ENCODE measurements at regions not wholly inside any gene's neighbourhood (a gene's known extent, or its start where the extent isn't known, plus 50 kb on each side); places are given as distances from the start of the nearest gene placed in this dataset.

- Mint-ChIP-seq H3K9me3 (peaks cover 3% of the 10 kb centered on the region), H3K27ac (no peak overlapping the region), H3K4me1 (ENCODE audit: low read depth) (no peaks in the 10 kb centered on the region), H3K27me3 (no peaks in the 10 kb centered on the region), H3K36me3 (ENCODE audit: low read depth) (no peaks in the 10 kb centered on the region), H3K4me3 (no peak overlapping the region)
- DNase-seq, result no peak
These were observed 773.0 kb downstream of the MTRR start for GRCh38 chr5:8641786-8642505.

DNA sequence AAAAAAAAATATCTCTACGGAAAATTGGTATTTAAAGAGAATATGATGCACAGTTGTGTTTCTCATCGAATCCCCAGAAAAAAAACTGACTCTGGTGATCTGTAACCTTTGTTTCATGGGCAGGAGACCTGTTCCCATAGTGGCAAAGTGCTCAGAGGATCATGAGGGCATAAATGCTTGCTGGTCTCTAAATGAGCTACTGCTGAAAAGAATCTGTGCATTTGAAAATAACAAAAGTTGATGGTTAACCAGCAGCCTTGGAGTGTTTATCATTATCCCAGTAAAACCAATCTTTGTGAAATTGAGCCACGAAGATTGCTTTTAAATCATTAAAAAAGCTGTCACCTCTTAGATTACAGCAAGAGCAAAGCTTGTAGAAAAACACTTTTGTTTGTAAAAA, 775.4 kb downstream of the MTRR start:
- Mint-ChIP-seq H3K27me3 (no peaks in the 10 kb centered on the region), H3K27ac (no peak overlapping the region), H3K4me3 (no peak overlapping the region), H3K4me1 (ENCODE audit: low read depth) (no peaks in the 10 kb centered on the region), H3K9me3 (peaks cover 4% of the 10 kb centered on the region), H3K36me3 (ENCODE audit: low read depth) (no peaks in the 10 kb centered on the region)
- no peak for DNase-seq

DNA sequence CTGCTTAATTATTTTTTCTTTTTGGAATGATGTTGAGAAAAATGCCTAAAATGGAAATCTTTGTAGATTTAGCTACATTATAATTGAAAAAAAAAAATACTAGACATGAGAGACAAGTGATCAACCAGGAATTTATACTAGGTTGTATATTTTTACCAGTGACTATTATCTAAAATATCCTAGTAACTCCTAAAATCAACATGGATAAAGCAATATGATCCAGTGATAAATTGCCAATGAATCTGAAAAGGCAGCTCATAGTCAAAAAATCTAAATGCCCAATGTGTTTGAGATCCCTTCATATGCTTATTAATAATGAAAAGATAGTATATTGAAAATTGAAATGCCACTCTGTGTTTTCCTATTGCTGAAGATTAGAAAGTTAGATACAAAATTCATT, 778.2 kb downstream of the MTRR start:
- Mint-ChIP-seq H3K4me1 (ENCODE audit: low read depth) (no peaks in the 10 kb centered on the region), H3K4me3 (no peak overlapping the region), H3K27ac (no peak overlapping the region), H3K9me3 (peaks cover 12% of the 10 kb centered on the region), H3K27me3 (no peaks in the 10 kb centered on the region), H3K36me3 (ENCODE audit: low read depth) (no peaks in the 10 kb centered on the region)
- DNase-seq, result no peak

GRCh38 chr5:8650186-8650585, 781.2 kb downstream of the MTRR start:
- Mint-ChIP-seq H3K9me3 (peaks cover 14% of the 10 kb centered on the region), H3K27ac (no peak overlapping the region), H3K4me3 (no peak overlapping the region), H3K36me3 (ENCODE audit: low read depth) (no peaks in the 10 kb centered on the region), H3K27me3 (no peaks in the 10 kb centered on the region), H3K4me1 (ENCODE audit: low read depth) (no peaks in the 10 kb centered on the region)
- DNase-seq, result no peak

- H3K36me3 Mint-ChIP-seq (ENCODE audit: low read depth), result no peaks in the 10 kb centered on the region
- no peak overlapping the region for H3K4me3 Mint-ChIP-seq
- no peak overlapping the region for H3K27ac Mint-ChIP-seq
- H3K27me3 Mint-ChIP-seq, result no peaks in the 10 kb centered on the region
- H3K4me1 Mint-ChIP-seq (ENCODE audit: low read depth), result no peaks in the 10 kb centered on the region
- DNase-seq, result no peak
- peaks cover 7% of the 10 kb centered on the region for H3K9me3 Mint-ChIP-seq
These were observed 791.4 kb downstream of the MTRR start for GRCh38 chr5:8660133-8660893.

GRCh38 chr5:8663374-8663773, 794.4 kb downstream of the MTRR start:
- H3K27ac Mint-ChIP-seq, result no peak overlapping the region
- no peaks in the 10 kb centered on the region for H3K36me3 Mint-ChIP-seq (ENCODE audit: low read depth)

GRCh38 chr5:8675182-8675581, 806.2 kb downstream of the MTRR start:
- Mint-ChIP-seq H3K9me3 (peaks cover 3% of the 10 kb centered on the region), H3K36me3 (ENCODE audit: low read depth) (no peaks in the 10 kb centered on the region), H3K27ac (no peak overlapping the region), H3K4me3 (no peak overlapping the region), H3K4me1 (ENCODE audit: low read depth) (no peaks in the 10 kb centered on the region), H3K27me3 (no peaks in the 10 kb centered on the region)
- no peak for DNase-seq

More at GRCh38 chr5:8663374-8663773, 794.4 kb downstream of the MTRR start:
- Mint-ChIP-seq H3K4me3 (no peak overlapping the region), H3K4me1 (ENCODE audit: low read depth) (no peaks in the 10 kb centered on the region), H3K27me3 (no peaks in the 10 kb centered on the region), H3K9me3 (peaks cover 2% of the 10 kb centered on the region)
- no peak for DNase-seq

- DNase-seq, result no peak
- H3K4me1 Mint-ChIP-seq (ENCODE audit: low read depth), result no peaks in the 10 kb centered on the region
- no peak overlapping the region for H3K4me3 Mint-ChIP-seq
- no peaks in the 10 kb centered on the region for H3K9me3 Mint-ChIP-seq
- H3K27me3 Mint-ChIP-seq, result no peaks in the 10 kb centered on the region
- no peak overlapping the region for H3K27ac Mint-ChIP-seq
- no peaks in the 10 kb centered on the region for H3K36me3 Mint-ChIP-seq (ENCODE audit: low read depth)
These were observed 807.7 kb downstream of the MTRR start for GRCh38 chr5:8676695-8677094.

- Mint-ChIP-seq H3K36me3 (ENCODE audit: low read depth) (no peaks in the 10 kb centered on the region), H3K9me3 (no peaks in the 10 kb centered on the region), H3K4me1 (ENCODE audit: low read depth) (no peaks in the 10 kb centered on the region), H3K4me3 (no peak overlapping the region), H3K27ac (no peak overlapping the region), H3K27me3 (no peaks in the 10 kb centered on the region)
- DNase-seq, result no peak
These were observed 813.4 kb downstream of the MTRR start for GRCh38 chr5:8682381-8682780.

- no peaks in the 10 kb centered on the region for H3K9me3 Mint-ChIP-seq
- no peaks in the 10 kb centered on the region for H3K4me1 Mint-ChIP-seq (ENCODE audit: low read depth)
- DNase-seq, result no peak
- no peak overlapping the region for H3K27ac Mint-ChIP-seq
- H3K36me3 Mint-ChIP-seq (ENCODE audit: low read depth), result no peaks in the 10 kb centered on the region
- no peak overlapping the region for H3K4me3 Mint-ChIP-seq
- H3K27me3 Mint-ChIP-seq, result no peaks in the 10 kb centered on the region
These were observed 814.5 kb downstream of the MTRR start for GRCh38 chr5:8683496-8683895.

- no peaks in the 10 kb centered on the region for H3K9me3 Mint-ChIP-seq
- H3K36me3 Mint-ChIP-seq (ENCODE audit: low read depth), result no peaks in the 10 kb centered on the region
- no peaks in the 10 kb centered on the region for H3K27me3 Mint-ChIP-seq
- H3K27ac Mint-ChIP-seq, result no peak overlapping the region
- no peaks in the 10 kb centered on the region for H3K4me1 Mint-ChIP-seq (ENCODE audit: low read depth)
- H3K4me3 Mint-ChIP-seq, result no peak overlapping the region
- no peak for DNase-seq
These were observed 816.8 kb downstream of the MTRR start for GRCh38 chr5:8685704-8686103.

DNA sequence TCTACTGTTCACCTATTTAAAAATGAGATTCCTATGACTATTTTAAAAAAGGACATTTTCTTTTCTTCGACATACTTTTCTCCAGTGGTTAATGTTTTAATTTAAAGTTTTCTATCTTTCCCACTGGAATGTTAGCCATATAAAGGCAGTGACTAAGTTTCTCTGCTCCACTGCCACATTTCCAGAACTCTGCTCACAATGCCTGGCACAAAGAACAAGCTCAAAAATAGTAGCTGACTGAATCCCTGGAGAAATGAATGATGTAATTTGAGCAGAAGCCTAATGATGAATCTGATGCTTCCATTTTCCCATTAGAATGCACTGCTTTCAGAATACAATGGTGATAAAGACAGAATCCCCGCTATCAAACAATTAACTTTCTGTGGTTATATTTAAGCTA, 817.8 kb downstream of the MTRR start:
- Mint-ChIP-seq H3K27ac (no peak overlapping the region), H3K36me3 (ENCODE audit: low read depth) (no peaks in the 10 kb centered on the region), H3K27me3 (no peaks in the 10 kb centered on the region), H3K9me3 (no peaks in the 10 kb centered on the region), H3K4me1 (ENCODE audit: low read depth) (no peaks in the 10 kb centered on the region), H3K4me3 (no peak overlapping the region)
- DNase-seq, result no peak

GRCh38 chr5:8689773-8690172, 820.8 kb downstream of the MTRR start:
- no peak for DNase-seq
- Mint-ChIP-seq H3K4me3 (no peak overlapping the region), H3K9me3 (no peaks in the 10 kb centered on the region), H3K36me3 (ENCODE audit: low read depth) (no peaks in the 10 kb centered on the region), H3K27ac (no peak overlapping the region), H3K27me3 (no peaks in the 10 kb centered on the region), H3K4me1 (ENCODE audit: low read depth) (no peaks in the 10 kb centered on the region)

DNA sequence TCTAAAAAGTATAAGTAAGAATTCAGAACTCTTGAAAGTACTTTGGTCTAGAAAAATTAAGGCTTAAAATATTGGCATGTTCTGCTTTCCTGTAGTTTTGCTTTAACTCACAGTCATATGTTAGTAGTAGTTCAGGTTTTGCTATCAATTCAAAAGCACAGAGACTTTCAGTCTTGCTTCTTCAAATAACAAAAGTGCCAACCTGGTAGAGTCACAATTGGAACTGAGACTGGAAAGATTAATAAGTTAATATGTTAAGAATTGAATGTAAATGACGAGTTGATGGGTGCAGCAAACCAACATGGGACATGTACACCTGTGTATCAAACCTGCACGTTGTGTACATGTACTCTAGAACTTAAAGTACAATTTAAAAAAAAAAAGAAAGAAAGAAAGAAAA, 822.3 kb downstream of the MTRR start:
- Mint-ChIP-seq H3K36me3 (ENCODE audit: low read depth) (no peaks in the 10 kb centered on the region), H3K27ac (no peak overlapping the region), H3K9me3 (no peaks in the 10 kb centered on the region), H3K4me3 (no peak overlapping the region), H3K4me1 (ENCODE audit: low read depth) (no peaks in the 10 kb centered on the region), H3K27me3 (no peaks in the 10 kb centered on the region)
- no peak for DNase-seq

DNA sequence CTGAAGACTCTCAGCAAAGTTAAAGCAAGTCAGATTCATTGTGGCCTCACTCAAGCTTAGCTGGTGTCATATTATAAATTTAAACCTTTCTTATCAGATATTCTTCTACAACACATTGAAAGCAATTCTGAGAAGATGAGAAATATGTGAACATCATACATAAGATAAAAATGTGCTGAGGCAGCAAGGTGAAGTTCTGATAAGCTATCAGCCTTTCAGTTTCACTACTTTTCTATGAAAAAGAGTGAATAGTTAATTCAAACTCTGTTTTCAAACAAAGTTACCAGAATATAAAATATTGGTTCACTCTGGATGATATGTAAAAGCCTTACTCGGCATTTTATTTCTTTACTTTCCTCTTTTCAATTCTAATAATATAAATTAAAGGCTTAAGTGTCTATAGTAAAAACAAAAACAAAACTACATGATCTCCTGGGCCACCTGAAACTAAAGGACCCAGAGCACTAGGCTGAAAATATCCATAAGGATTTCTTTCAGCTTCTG, 824.4 kb downstream of the MTRR start:
- no peaks in the 10 kb centered on the region for H3K4me1 Mint-ChIP-seq (ENCODE audit: low read depth)
- DNase-seq, result no peak
- H3K9me3 Mint-ChIP-seq, result peaks cover 1% of the 10 kb centered on the region
- H3K27me3 Mint-ChIP-seq, result no peaks in the 10 kb centered on the region
- no peak overlapping the region for H3K4me3 Mint-ChIP-seq
- no peak overlapping the region for H3K27ac Mint-ChIP-seq
- H3K36me3 Mint-ChIP-seq (ENCODE audit: low read depth), result no peaks in the 10 kb centered on the region
